H9 (cell line): ENCODE measurements at regions not wholly inside any gene's neighbourhood (a gene's known extent, or its start where the extent isn't known, plus 50 kb on each side); places are given as distances from the start of the nearest gene placed in this dataset.

Experiments used
- DNase-seq: peaks from one replicate; pipeline ENCODE4 v3.0.0-alpha.2; 2017
- H2AFZ ChIP-seq: one replicate; pipeline ENCODE4 v1.6.1; 2013; ENCODE audit warnings: mild to moderate bottlenecking, low read length, control low read depth, moderate library complexity
- H2AK5ac ChIP-seq: 2 replicates; pipeline ENCODE4 v1.6.1; 2013; ENCODE audit warnings: low read length, control low read depth, mixed read lengths; ENCODE audit not compliant: insufficient read length
- H2BK120ac ChIP-seq: one replicate; pipeline ENCODE4 v1.6.1; 2013; ENCODE audit warnings: low read depth, mild to moderate bottlenecking, low read length, control low read depth, inconsistent platforms; ENCODE audit not compliant: poor library complexity, severe bottlenecking
- H2BK12ac ChIP-seq: 2 replicates; pipeline ENCODE4 v1.6.1; 2013; ENCODE audit warnings: low read length, control low read depth, mixed read lengths, low read depth; ENCODE audit not compliant: insufficient read length
- H2BK15ac ChIP-seq: 2 replicates; pipeline ENCODE4 v1.6.1; 2013; ENCODE audit warnings: low read depth, low read length, control low read depth
- H2BK20ac ChIP-seq: one replicate; pipeline ENCODE4 v1.6.1; 2013; ENCODE audit warnings: low read depth, mild to moderate bottlenecking, low read length, control low read depth, inconsistent platforms; ENCODE audit not compliant: poor library complexity, severe bottlenecking
- H2BK5ac ChIP-seq: 2 replicates; pipeline ENCODE4 v1.6.1; 2013; ENCODE audit warnings: low read length, control low read depth, mixed read lengths; ENCODE audit not compliant: insufficient read length
- H3K14ac ChIP-seq: 2 replicates; pipeline ENCODE4 v1.6.1; 2013; ENCODE audit warnings: low read length, control low read depth; ENCODE audit not compliant: insufficient read depth
- H3K18ac ChIP-seq: 2 replicates; pipeline ENCODE4 v1.6.1; 2013; ENCODE audit warnings: low read depth, mild to moderate bottlenecking, mixed read lengths, low read length, control low read depth; ENCODE audit not compliant: insufficient read length
- H3K23ac ChIP-seq: 2 replicates; pipeline ENCODE4 v1.6.1; 2013; ENCODE audit warnings: low read length, control low read depth, mixed read lengths, low read depth; ENCODE audit not compliant: insufficient read length
- H3K23me2 ChIP-seq: 2 replicates; pipeline ENCODE4 v1.6.1; 2013; ENCODE audit warnings: low read depth, mild to moderate bottlenecking, mixed read lengths, low read length, control low read depth; ENCODE audit not compliant: insufficient read length, poor library complexity, severe bottlenecking
- H3K27ac ChIP-seq: 2 replicates; pipeline ENCODE4 v1.5.1; 2013; ENCODE audit warnings: low read length, control low read depth, mixed read lengths, low read depth; ENCODE audit not compliant: insufficient read length
- H3K27me3 ChIP-seq: 2 replicates; pipeline ENCODE4 v1.6.1; 2013; ENCODE audit warnings: low read length, control low read depth, inconsistent platforms; ENCODE audit not compliant: insufficient read depth
- H3K4ac ChIP-seq: 2 replicates; pipeline ENCODE4 v1.6.1; 2013; ENCODE audit warnings: low read depth, mild to moderate bottlenecking, control low read depth, inconsistent platforms, low read length, moderate library complexity
- H3K4me1 ChIP-seq: 2 replicates; pipeline ENCODE4 v1.6.1; 2013; ENCODE audit warnings: low read length, control low read depth, inconsistent platforms; ENCODE audit not compliant: insufficient read depth
- H3K4me2 ChIP-seq: 2 replicates; pipeline ENCODE4 v1.6.1; 2013; ENCODE audit warnings: low read length, control low read depth, mixed read lengths; ENCODE audit not compliant: insufficient read length, insufficient read depth
- H3K56ac ChIP-seq: 2 replicates; pipeline ENCODE4 v1.6.1; 2013; ENCODE audit warnings: low read depth, mild to moderate bottlenecking, mixed read lengths, low read length, control low read depth; ENCODE audit not compliant: insufficient read length
- H3K79me1 ChIP-seq: 2 replicates; pipeline ENCODE4 v1.6.1; 2013; ENCODE audit warnings: low read depth, mild to moderate bottlenecking, moderate library complexity, low read length, control low read depth, inconsistent platforms; ENCODE audit not compliant: insufficient read depth, poor library complexity, severe bottlenecking
- H3K79me2 ChIP-seq: 2 replicates; pipeline ENCODE4 v1.6.1; 2013; ENCODE audit warnings: low read length, control low read depth, inconsistent platforms; ENCODE audit not compliant: insufficient read depth
- H3K9ac ChIP-seq: 2 replicates; pipeline ENCODE4 v1.6.1; 2013; ENCODE audit warnings: low read length, control low read depth, mixed read lengths; ENCODE audit not compliant: insufficient read length; ENCODE audit errors: extremely low read depth
- H3K9me3 ChIP-seq: one replicate; pipeline ENCODE4 v1.6.1; 2013; ENCODE audit warnings: low read depth, low read length, inconsistent platforms; ENCODE audit not compliant: control insufficient read depth
- H3T11ph ChIP-seq: one replicate; pipeline ENCODE4 v1.6.1; 2013; ENCODE audit warnings: mild to moderate bottlenecking, low read length, control low read depth, inconsistent platforms
- H4K20me1 ChIP-seq: one replicate; pipeline ENCODE4 v1.6.1; 2013; ENCODE audit not compliant: control insufficient read depth, insufficient read length, insufficient read depth
- H4K5ac ChIP-seq: 2 replicates; pipeline ENCODE4 v1.6.1; 2013; ENCODE audit warnings: low read depth, mild to moderate bottlenecking, mixed read lengths, low read length, control low read depth; ENCODE audit not compliant: insufficient read length
- H4K8ac ChIP-seq: replicated peaks from 2 replicates; pipeline ENCODE4 v1.6.1; 2013; ENCODE audit warnings: low read length, control low read depth, mixed read lengths, low read depth; ENCODE audit not compliant: insufficient read length
- H4K91ac ChIP-seq: 2 replicates; pipeline ENCODE4 v1.6.1; 2013; ENCODE audit warnings: low read depth, mild to moderate bottlenecking, moderate library complexity, mixed read lengths, low read length, control low read depth; ENCODE audit not compliant: insufficient read length
- H3K27ac Mint-ChIP-seq, 3 experiments: 2 replicates in 2 of 3; 3 replicates in 1 of 3; pipeline ENCODE4 v1.8.0; 2020 to 2021; ENCODE audit warnings: mixed read lengths in 3 of 3, mild to moderate bottlenecking in 1 of 3, moderate library complexity in 1 of 3
- H3K27me3 Mint-ChIP-seq: 2 replicates; pipeline ENCODE4 v1.8.0; 2021; ENCODE audit warnings: low read depth, mild to moderate bottlenecking, moderate library complexity, mixed read lengths
- H3K36me3 Mint-ChIP-seq, 3 experiments: 2 replicates in 2 of 3; 3 replicates in 1 of 3; pipeline ENCODE4 v1.8.0; 2020 to 2021; ENCODE audit warnings: low read depth in 3 of 3, mixed read lengths in 3 of 3; ENCODE audit not compliant: insufficient read depth in 1 of 3
- H3K4me1 Mint-ChIP-seq, 2 experiments: 2 replicates each; pipeline ENCODE4 v1.8.0; 2020; ENCODE audit warnings: mixed read lengths in 2 of 2
- H3K4me3 Mint-ChIP-seq, 2 experiments: 2 replicates in 1 of 2; 3 replicates in 1 of 2; pipeline ENCODE4 v1.8.0; 2020 to 2021; ENCODE audit warnings: mild to moderate bottlenecking in 2 of 2, mixed read lengths in 2 of 2, moderate library complexity in 1 of 2
- H3K9me3 Mint-ChIP-seq, 2 experiments: 2 replicates in 1 of 2; 3 replicates in 1 of 2; pipeline ENCODE4 v1.8.0; 2020; ENCODE audit warnings: mild to moderate bottlenecking in 2 of 2, mixed read lengths in 2 of 2, moderate library complexity in 1 of 2
- TF ChIP-seq, protein P1 (sequence below): fragments of 200-600 bp; sonication (generic); conservative IDR thresholded peaks from 3 replicates; pipeline ENCODE4 v1.8.0; 2021; ENCODE audit warnings: antibody characterized with exemption, mild to moderate bottlenecking

DNA sequence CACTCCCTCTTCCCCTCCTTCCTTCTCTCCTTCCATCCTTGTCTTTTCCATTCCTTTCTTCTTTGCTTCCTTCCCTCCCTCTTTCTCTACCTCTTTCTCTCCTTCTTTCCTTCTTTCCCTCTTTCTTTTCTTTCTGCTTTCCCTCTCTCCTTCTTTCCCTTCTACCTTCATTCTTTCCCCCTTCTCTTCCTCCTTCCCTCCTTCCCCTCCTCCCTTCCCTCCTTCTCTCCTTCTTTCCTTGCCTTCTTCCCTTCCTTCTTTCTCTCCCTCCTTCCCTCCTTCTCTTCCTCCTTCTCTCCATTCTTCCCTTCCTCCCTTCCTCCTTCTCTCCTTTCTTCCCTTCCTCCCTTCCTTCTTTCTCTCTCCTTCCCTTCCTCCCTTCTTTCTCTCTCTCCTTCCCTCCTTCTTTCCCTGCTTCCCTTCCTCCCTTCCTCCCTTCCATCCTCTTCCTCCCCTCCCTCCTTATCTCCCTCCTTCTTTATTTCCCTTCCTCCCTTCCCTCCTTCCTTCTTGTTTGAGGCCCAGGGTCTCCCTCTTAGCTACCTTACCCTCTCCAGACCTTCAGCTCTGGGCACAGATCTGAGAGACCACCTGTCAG is 77.0 kb downstream of the BUD13 start:
- Histone ChIP-seq H2BK20ac (no peak overlapping the region), H2BK120ac (no peak overlapping the region), H3K27me3 (no peaks in the 10 kb centered on the region), H3K9me3 (no peaks in the 10 kb centered on the region), H4K20me1 (no peaks in the 10 kb centered on the region), H3K23ac (no peak overlapping the region), H3T11ph (no peak overlapping the region), H4K91ac (no peak overlapping the region), H3K9ac (no peak overlapping the region), H3K14ac (no peak overlapping the region; the same call in 1 of the 2 replicates), H3K4ac (no peak overlapping the region), H3K79me2 (no peaks in the 10 kb centered on the region), H2BK12ac (peak overlapping the region; percentile 58), H3K23me2 (no peaks in the 10 kb centered on the region), H3K4me2 (no peak overlapping the region), H3K27ac (no peak overlapping the region), H2BK15ac (no peak overlapping the region), H3K79me1 (no peaks in the 10 kb centered on the region), H3K18ac (peak overlapping the region; percentile 27), H2AK5ac (no peak overlapping the region), H2BK5ac (no peak overlapping the region), H2AFZ (no peak overlapping the region), H4K5ac (no peak overlapping the region), H3K4me1 (no peaks in the 10 kb centered on the region; the same call in 1 of the 2 replicates), H4K8ac (no peak overlapping the region), H3K56ac (no peak overlapping the region)
- Mint-ChIP-seq H3K4me3 (no peak overlapping the region), H3K27me3 (peaks cover 10% of the 10 kb centered on the region), H3K4me1 (peaks cover 7 to 25% of the 10 kb centered on the region in 2 experiments), H3K36me3 (no peaks in the 10 kb centered on the region), H3K9me3 (no peaks in the 10 kb centered on the region), H3K27ac (no peak overlapping the region)
- DNase-seq, result no peak
- TF ChIP-seq, protein P1, sequence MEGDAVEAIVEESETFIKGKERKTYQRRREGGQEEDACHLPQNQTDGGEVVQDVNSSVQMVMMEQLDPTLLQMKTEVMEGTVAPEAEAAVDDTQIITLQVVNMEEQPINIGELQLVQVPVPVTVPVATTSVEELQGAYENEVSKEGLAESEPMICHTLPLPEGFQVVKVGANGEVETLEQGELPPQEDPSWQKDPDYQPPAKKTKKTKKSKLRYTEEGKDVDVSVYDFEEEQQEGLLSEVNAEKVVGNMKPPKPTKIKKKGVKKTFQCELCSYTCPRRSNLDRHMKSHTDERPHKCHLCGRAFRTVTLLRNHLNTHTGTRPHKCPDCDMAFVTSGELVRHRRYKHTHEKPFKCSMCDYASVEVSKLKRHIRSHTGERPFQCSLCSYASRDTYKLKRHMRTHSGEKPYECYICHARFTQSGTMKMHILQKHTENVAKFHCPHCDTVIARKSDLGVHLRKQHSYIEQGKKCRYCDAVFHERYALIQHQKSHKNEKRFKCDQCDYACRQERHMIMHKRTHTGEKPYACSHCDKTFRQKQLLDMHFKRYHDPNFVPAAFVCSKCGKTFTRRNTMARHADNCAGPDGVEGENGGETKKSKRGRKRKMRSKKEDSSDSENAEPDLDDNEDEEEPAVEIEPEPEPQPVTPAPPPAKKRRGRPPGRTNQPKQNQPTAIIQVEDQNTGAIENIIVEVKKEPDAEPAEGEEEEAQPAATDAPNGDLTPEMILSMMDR, result no peak
